IMR-90 (cell line): ENCODE measurements at regions not wholly inside any gene's neighbourhood (a gene's known extent, or its start where the extent isn't known, plus 50 kb on each side); places are given as distances from the start of the nearest gene placed in this dataset.

Experiments used
- ATAC-seq: fragments of 200-7000 bp; cut with Tn5 transposase; 2 replicates; pipeline ENCODE4 v1.9.1; 2020; ENCODE audit warnings: low read depth, mild to moderate bottlenecking, moderate library complexity
- BruUV-seq: library from RNA; stranded (reverse); fragments of 400-500 nt; replicated peaks from 2 replicates; lab custom pipeline; 2021; lab: Mats Ljungman, UMichigan
- CTCF ChIA-PET: fragments of 300-600 bp; formaldehyde crosslinking; extraction: SDS; loops from one replicate; lab custom pipeline; 2021; ENCODE audit warnings: antibody characterized with exemption; lab: Yijun Ruan, JAX
- POLR2A ChIA-PET: fragments of 300-600 bp; sonication (Branson Sonifier 250); formaldehyde crosslinking; loops from one replicate; lab custom pipeline; 2022; ENCODE audit warnings: antibody characterized with exemption; ENCODE audit not compliant: unreplicated experiment; lab: Charles Lee
- DNase-seq: peaks from one replicate; pipeline ENCODE4 v3.0.0; 2013
- H2AFZ ChIP-seq: replicated peaks from 2 replicates; pipeline ENCODE3; 2013; ENCODE audit warnings: low read length, mild to moderate bottlenecking; ENCODE audit not compliant: poor library complexity
- H2AK5ac ChIP-seq: 2 replicates; pipeline ENCODE4 v1.6.1; 2013; ENCODE audit warnings: low read depth, low read length, inconsistent platforms
- H2AK9ac ChIP-seq: replicated peaks from 2 replicates; pipeline ENCODE3; 2013; ENCODE audit warnings: mild to moderate bottlenecking, low read depth, low read length, moderate library complexity; ENCODE audit not compliant: poor library complexity
- H2BK120ac ChIP-seq: 2 replicates; pipeline ENCODE4 v1.6.1; 2013; ENCODE audit warnings: low read depth, low read length, inconsistent platforms
- H2BK15ac ChIP-seq: 3 replicates; pipeline ENCODE4 v1.6.1; 2013; ENCODE audit warnings: low read depth, low read length, inconsistent platforms
- H2BK20ac ChIP-seq: 2 replicates; pipeline ENCODE4 v1.6.1; 2013; ENCODE audit warnings: low read depth, mild to moderate bottlenecking, inconsistent platforms, low read length, moderate library complexity
- H2BK5ac ChIP-seq: 2 replicates; pipeline ENCODE4 v1.6.1; 2013; ENCODE audit warnings: mild to moderate bottlenecking, low read depth, low read length, inconsistent platforms; ENCODE audit not compliant: poor library complexity, severe bottlenecking
- H3K14ac ChIP-seq: replicated peaks from 2 replicates; pipeline ENCODE4 v1.6.1; 2013; ENCODE audit warnings: low read depth, low read length, inconsistent platforms
- H3K18ac ChIP-seq: 2 replicates; pipeline ENCODE4 v1.6.1; 2013; ENCODE audit warnings: low read depth, low read length, control low read depth
- H3K23ac ChIP-seq: 2 replicates; pipeline ENCODE4 v1.6.1; 2013; ENCODE audit warnings: low read depth, low read length, inconsistent platforms
- H3K27ac ChIP-seq: 2 replicates; pipeline ENCODE4 v1.5.1; 2013; ENCODE audit warnings: mild to moderate bottlenecking, control low read depth, low read length; ENCODE audit not compliant: insufficient read depth
- H3K27me3 ChIP-seq: 2 replicates; pipeline ENCODE4 v1.6.1; 2013; ENCODE audit warnings: low read length; ENCODE audit not compliant: control insufficient read depth, insufficient read depth
- H3K36me3 ChIP-seq: 2 replicates; pipeline ENCODE4 v1.6.1; 2013; ENCODE audit warnings: low read length, mixed read lengths; ENCODE audit not compliant: control insufficient read depth, insufficient read depth
- H3K4ac ChIP-seq: 2 replicates; pipeline ENCODE4 v1.6.1; 2013; ENCODE audit warnings: low read depth, low read length, inconsistent platforms
- H3K4me1 ChIP-seq: 2 replicates; pipeline ENCODE4 v1.6.1; 2013; ENCODE audit warnings: low read length, mixed read lengths; ENCODE audit not compliant: control insufficient read depth, insufficient read depth
- H3K4me2 ChIP-seq: 2 replicates; pipeline ENCODE4 v1.6.1; 2013; ENCODE audit warnings: low read depth, mild to moderate bottlenecking, control low read depth, low read length, moderate library complexity
- H3K4me3 ChIP-seq: 2 replicates; pipeline ENCODE4 v1.5.1; 2013; ENCODE audit warnings: low read depth, mild to moderate bottlenecking, control low read depth, low read length, moderate library complexity; ENCODE audit not compliant: insufficient read depth
- H3K56ac ChIP-seq: 2 replicates; pipeline ENCODE4 v1.6.1; 2013; ENCODE audit warnings: low read length, inconsistent platforms; ENCODE audit not compliant: insufficient read depth; ENCODE audit errors: extremely low read depth
- H3K79me1 ChIP-seq, 2 experiments: 2 replicates each; pipeline ENCODE4 v1.6.1; 2013; ENCODE audit warnings: low read length in 2 of 2, inconsistent platforms in 1 of 2, low read depth in 1 of 2
- H3K9ac ChIP-seq: 2 replicates; pipeline ENCODE4 v1.6.1; 2013; ENCODE audit warnings: low read depth, low read length, control low read depth
- H3K9me1 ChIP-seq: 2 replicates; pipeline ENCODE4 v1.6.1; 2013; ENCODE audit warnings: low read length, inconsistent platforms; ENCODE audit not compliant: insufficient read depth
- H3K9me3 ChIP-seq: 2 replicates; pipeline ENCODE4 v1.6.1; 2013; ENCODE audit warnings: low read length; ENCODE audit not compliant: control insufficient read depth, insufficient read depth
- H4K20me1 ChIP-seq: 2 replicates; pipeline ENCODE4 v1.6.1; 2013; ENCODE audit warnings: low read length, inconsistent platforms; ENCODE audit not compliant: insufficient read depth
- H4K5ac ChIP-seq: 2 replicates; pipeline ENCODE4 v1.6.1; 2013; ENCODE audit warnings: mild to moderate bottlenecking, low read depth, low read length, control low read depth
- H4K8ac ChIP-seq, 2 experiments: 2 replicates each; pipeline ENCODE4 v1.6.1; 2013; ENCODE audit warnings: low read depth in 2 of 2, low read length in 2 of 2, control low read depth in 1 of 2, inconsistent platforms in 1 of 2
- H4K91ac ChIP-seq: 2 replicates; pipeline ENCODE4 v1.6.1; 2013; ENCODE audit warnings: low read depth, low read length, inconsistent platforms; ENCODE audit not compliant: insufficient read depth
- BHLHE40 ChIP-seq: fragments of 150-350 bp; IDR thresholded peaks from 2 replicates; pipeline ENCODE4 v1.6.1; 2016; ENCODE audit warnings: mild to moderate bottlenecking, low read depth, low read length
- MXI1 ChIP-seq: IDR thresholded peaks from 2 replicates; pipeline ENCODE4 v1.6.1; 2012; ENCODE audit warnings: low read depth, mild to moderate bottlenecking, low read length, moderate library complexity, borderline replicate concordance
- NFE2L2 ChIP-seq: fragments of 150-350 bp; IDR thresholded peaks from 2 replicates; pipeline ENCODE4 v1.6.1; 2016; ENCODE audit warnings: low read depth, mild to moderate bottlenecking, low read length
- RAD21 ChIP-seq: IDR thresholded peaks from 2 replicates; pipeline ENCODE4 v1.6.1; 2012; ENCODE audit warnings: low read length, improper control_type of control experiment
- RFX5 ChIP-seq: IDR thresholded peaks from 2 replicates; pipeline ENCODE4 v1.8.0; 2012; ENCODE audit warnings: low read depth, mild to moderate bottlenecking, low read length, moderate library complexity
- WGBS, 2 experiments: methylation state at CpG; one replicate each; pipeline versions ENCODE4 v1.1.5 to v1.1.7; 2013; ENCODE audit warnings: missing lambda C conversion rate in 2 of 2; ENCODE audit not compliant: insufficient read length in 1 of 2; ENCODE audit errors: extremely low coverage in 2 of 2; 5-methylcytosine and 5-hydroxymethylcytosine counted together
- dilution Hi-C: fragments of 300-500 bp; cut with HindIII; formaldehyde crosslinking; loops from one replicate; pipeline ENCODE4 v1.14.3; 2018; ENCODE audit warnings: low sequenced_read_pairs; ENCODE audit not compliant: unreplicated experiment
- in situ Hi-C: fragments of 300-500 bp; cut with MboI; formaldehyde crosslinking; loops from 3 replicates; pipeline ENCODE4 v1.14.3; 2019; ENCODE audit warnings: low sequenced_read_pairs, inconsistent platforms, mixed read lengths
- intact Hi-C: fragments of 100-400 bp; cut with micrococcal nuclease; formaldehyde crosslinking; loops from 2 replicates; pipeline ENCODE4 v1.10.0; 2022
- TF ChIP-seq, protein P1 (sequence below): fragments of 150-350 bp; IDR thresholded peaks from 2 replicates; pipeline ENCODE4 v1.6.1; 2016; ENCODE audit warnings: low read depth, mild to moderate bottlenecking, low read length, moderate library complexity, borderline replicate concordance
- TF ChIP-seq, protein P2 (sequence below): fragments of 150-350 bp; IDR thresholded peaks from 2 replicates; pipeline ENCODE4 v1.6.1; 2017; ENCODE audit warnings: mild to moderate bottlenecking, antibody characterized with exemption, low read length, low read depth

DNA sequence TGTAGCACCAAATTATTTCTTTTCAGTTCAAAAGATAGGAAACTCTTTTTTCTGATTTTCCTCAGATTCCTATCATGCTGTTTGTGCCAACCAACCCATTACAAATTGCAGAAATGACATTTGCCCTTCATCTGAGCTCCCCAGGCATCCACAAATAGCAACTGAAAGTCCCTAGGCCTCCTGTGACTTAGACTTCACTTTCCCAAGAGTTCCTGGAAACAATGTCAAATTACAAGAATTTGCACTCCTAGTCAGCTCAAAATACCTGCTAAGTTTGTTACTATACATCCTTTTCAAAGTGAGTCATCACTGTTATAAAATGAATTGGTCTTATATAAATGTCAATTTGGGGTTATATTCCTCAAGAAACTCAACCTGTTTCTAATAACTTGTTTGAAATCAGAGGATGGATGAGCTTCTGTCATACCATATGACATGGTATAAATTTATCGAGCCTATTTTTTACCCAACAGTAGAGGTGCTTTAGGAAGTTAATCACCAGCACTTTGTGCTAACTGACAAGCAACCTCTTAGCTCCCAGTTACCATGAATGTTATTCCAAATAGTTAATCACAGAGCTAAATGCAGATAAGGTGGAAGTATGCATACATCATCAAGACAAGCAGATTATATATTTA is 256.5 kb downstream of the HACE1 start:
- POLR2A ChIA-PET, result no interaction called here
- Histone ChIP-seq H3K4me2 (no peak overlapping the region), H3K4me1 (no peaks in the 10 kb centered on the region), H4K5ac (no peak overlapping the region), H3K9me1 (no peaks in the 10 kb centered on the region), H2AK9ac (no peak overlapping the region), H3K23ac (no peak overlapping the region), H3K18ac (no peak overlapping the region), H2BK15ac (no peak overlapping the region), H3K27me3 (no peaks in the 10 kb centered on the region), H4K20me1 (no peaks in the 10 kb centered on the region), H3K27ac (no peak overlapping the region), H4K8ac (no peak overlapping the region), H3K9ac (no peak overlapping the region), H4K91ac (no peak overlapping the region), H3K56ac (no peak overlapping the region), H2BK5ac (no peak overlapping the region), H2BK120ac (no peak overlapping the region), H2AK5ac (no peak overlapping the region), H3K79me1 (no peaks in the 10 kb centered on the region), H3K9me3 (no peaks in the 10 kb centered on the region), H3K4ac (no peak overlapping the region), H2BK20ac (no peak overlapping the region), H3K14ac (no peak overlapping the region), H3K4me3 (no peak overlapping the region), H3K36me3 (no peaks in the 10 kb centered on the region), H2AFZ (no peak overlapping the region)
- no TSS peak for BruUV-seq
- no peak for DNase-seq
- dilution Hi-C loops (no loop called here), intact Hi-C loops (no loop called here), in situ Hi-C loops (no loop called here)
- no CpG with 5 or more reads among the region's 1 CpG for WGBS, 2 experiments
- TF ChIP-seq, protein P1, sequence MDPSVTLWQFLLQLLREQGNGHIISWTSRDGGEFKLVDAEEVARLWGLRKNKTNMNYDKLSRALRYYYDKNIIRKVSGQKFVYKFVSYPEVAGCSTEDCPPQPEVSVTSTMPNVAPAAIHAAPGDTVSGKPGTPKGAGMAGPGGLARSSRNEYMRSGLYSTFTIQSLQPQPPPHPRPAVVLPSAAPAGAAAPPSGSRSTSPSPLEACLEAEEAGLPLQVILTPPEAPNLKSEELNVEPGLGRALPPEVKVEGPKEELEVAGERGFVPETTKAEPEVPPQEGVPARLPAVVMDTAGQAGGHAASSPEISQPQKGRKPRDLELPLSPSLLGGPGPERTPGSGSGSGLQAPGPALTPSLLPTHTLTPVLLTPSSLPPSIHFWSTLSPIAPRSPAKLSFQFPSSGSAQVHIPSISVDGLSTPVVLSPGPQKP, result no peak
- TF ChIP-seq, protein P2, sequence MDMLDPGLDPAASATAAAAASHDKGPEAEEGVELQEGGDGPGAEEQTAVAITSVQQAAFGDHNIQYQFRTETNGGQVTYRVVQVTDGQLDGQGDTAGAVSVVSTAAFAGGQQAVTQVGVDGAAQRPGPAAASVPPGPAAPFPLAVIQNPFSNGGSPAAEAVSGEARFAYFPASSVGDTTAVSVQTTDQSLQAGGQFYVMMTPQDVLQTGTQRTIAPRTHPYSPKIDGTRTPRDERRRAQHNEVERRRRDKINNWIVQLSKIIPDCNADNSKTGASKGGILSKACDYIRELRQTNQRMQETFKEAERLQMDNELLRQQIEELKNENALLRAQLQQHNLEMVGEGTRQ, result no peak
- TF ChIP-seq NFE2L2 (no peak), MXI1 (no peak), RFX5 (no peak), RAD21 (no peak), BHLHE40 (no peak)
- ATAC-seq, result no peak
- CTCF ChIA-PET, result no interaction called here
